ENCODE measurements at regions not wholly inside any gene's neighbourhood (a gene's known extent, or its start where the extent isn't known, plus 50 kb on each side); places are given as distances from the start of the nearest gene placed in this dataset.

- no TSS peak for BruUV-seq (replicated peaks)
- DNase-seq (ENCODE audit: low read depth, low spot score) (no peak), FAIRE-seq (no peak)
- H3K4me2 ChIP-seq (ENCODE audit: insufficient read depth, low read length): no peak overlapping the region
- dilution Hi-C loops (cut with MboI; ENCODE audit: extremely low pct_ligation_motif_present, low sequenced_read_pairs) (no loop called here), intact Hi-C loops (cut with micrococcal nuclease) (no loop called here)
- H2AFZ ChIP-seq (ENCODE audit: low read depth, low read length): no peak overlapping the region
- H3K9me1 ChIP-seq (replicated peaks; ENCODE audit: control insufficient read depth, extremely low read depth, insufficient read depth, low read length): no peaks in the 10 kb centered on the region
- H3K36me3 ChIP-seq (ENCODE audit: control insufficient read depth in 2 of 2, extremely low read depth in 1 of 2, insufficient read depth in 2 of 2, low read length in 2 of 2): no peaks in the 10 kb centered on the region
- H3K79me2 ChIP-seq (ENCODE audit: control insufficient read depth, insufficient read depth, low read length): no peaks in the 10 kb centered on the region
- H3K4me3 ChIP-seq (replicated peaks in 1 of 3; ENCODE audit: insufficient read depth in 1 of 3, low read depth in 1 of 3, low read length in 3 of 3): no peak overlapping the region
- ChIA-PET POLR2A (no interaction called here), CTCF (no interaction called here)
- H3K9ac ChIP-seq (replicated peaks; ENCODE audit: extremely low read depth, insufficient read depth, low read length): no peak overlapping the region
- no peak overlapping the region for H3K27ac ChIP-seq (ENCODE audit: insufficient read depth, low read depth, low read length)
- no peaks in the 10 kb centered on the region for H3K27me3 ChIP-seq (ENCODE audit: control insufficient read depth in 2 of 2, insufficient read depth in 2 of 2, low read length in 2 of 2)
- H3K9me3 ChIP-seq (replicated peaks; ENCODE audit: control insufficient read depth, insufficient read depth, low read length): peaks cover 2% of the 10 kb centered on the region
- no peak for TF ChIP-seq CTCF (IDR thresholded peaks at IDR 0.05; ENCODE audit: extremely low read depth in 1 of 2, insufficient read depth in 1 of 2, low read depth in 1 of 2, low read length in 2 of 2)
- no peaks in the 10 kb centered on the region for H4K20me1 ChIP-seq (replicated peaks; ENCODE audit: control insufficient read depth, extremely low read depth, insufficient read depth, low read length)
- H3K4me1 ChIP-seq (ENCODE audit: control insufficient read depth, extremely low read depth, insufficient read depth, low read length): no peaks in the 10 kb centered on the region
These were observed 578.3 kb downstream of the EPHA3 start for GRCh38 chr3:89685731-89686130.

GRCh38 chr3:89690646-89691045, 583.2 kb downstream of the EPHA3 start:
- no peak overlapping the region for H2AFZ ChIP-seq (ENCODE audit: low read depth, low read length)
- no peak for FAIRE-seq
- dilution Hi-C loops (cut with MboI; ENCODE audit: extremely low pct_ligation_motif_present, low sequenced_read_pairs): no loop called here

More at GRCh38 chr3:89690646-89691045, 583.2 kb downstream of the EPHA3 start:
- peaks cover 4% of the 10 kb centered on the region for H3K9me3 ChIP-seq (replicated peaks; ENCODE audit: control insufficient read depth, insufficient read depth, low read length)
- H3K4me1 ChIP-seq (ENCODE audit: control insufficient read depth, extremely low read depth, insufficient read depth, low read length): no peaks in the 10 kb centered on the region
- no peaks in the 10 kb centered on the region for H3K27me3 ChIP-seq (ENCODE audit: control insufficient read depth in 2 of 2, insufficient read depth in 2 of 2, low read length in 2 of 2)
- CTCF ChIA-PET: no interaction called here
- H3K36me3 ChIP-seq (ENCODE audit: control insufficient read depth in 2 of 2, extremely low read depth in 1 of 2, insufficient read depth in 2 of 2, low read length in 2 of 2): no peaks in the 10 kb centered on the region
- no peaks in the 10 kb centered on the region for H3K79me2 ChIP-seq (ENCODE audit: control insufficient read depth, insufficient read depth, low read length)
- POLR2A ChIA-PET: no interaction called here
- no peaks in the 10 kb centered on the region for H4K20me1 ChIP-seq (replicated peaks; ENCODE audit: control insufficient read depth, extremely low read depth, insufficient read depth, low read length)
- H3K9ac ChIP-seq (replicated peaks; ENCODE audit: extremely low read depth, insufficient read depth, low read length): no peak overlapping the region
- H3K4me2 ChIP-seq (ENCODE audit: insufficient read depth, low read length): no peak overlapping the region
- no peak for DNase-seq (ENCODE audit: low read depth, low spot score)
- no peak overlapping the region for H3K27ac ChIP-seq (ENCODE audit: insufficient read depth, low read depth, low read length)
- no peak overlapping the region for H3K4me3 ChIP-seq (replicated peaks in 1 of 3; ENCODE audit: insufficient read depth in 1 of 3, low read depth in 1 of 3, low read length in 3 of 3)
- H3K9me1 ChIP-seq (replicated peaks; ENCODE audit: control insufficient read depth, extremely low read depth, insufficient read depth, low read length): no peaks in the 10 kb centered on the region
- BruUV-seq (replicated peaks): no TSS peak
- TF ChIP-seq MAX (IDR thresholded peaks at IDR 0.05; ENCODE audit: insufficient read depth, insufficient read length): no peak
- TF ChIP-seq JUN (IDR thresholded peaks at IDR 0.05; ENCODE audit: borderline replicate concordance, insufficient read depth, insufficient read length, low read depth): no peak
- no peak for TF ChIP-seq CTCF (IDR thresholded peaks at IDR 0.05; ENCODE audit: extremely low read depth in 1 of 2, insufficient read depth in 1 of 2, low read depth in 1 of 2, low read length in 2 of 2)
- no peak for TF ChIP-seq FOS (IDR thresholded peaks at IDR 0.05; ENCODE audit: borderline replicate concordance, insufficient read depth, low read length)
- TF ChIP-seq GATA2 (IDR thresholded peaks at IDR 0.05; ENCODE audit: insufficient read depth, insufficient read length, low read depth, low read length): no peak
- no peak for TF ChIP-seq MYC (IDR thresholded peaks at IDR 0.05; ENCODE audit: low read depth, low read length)
- TF ChIP-seq POLR2A (IDR thresholded peaks at IDR 0.05; ENCODE audit: low read depth, low read length): no peak
- TF ChIP-seq EZH2 (IDR thresholded peaks at IDR 0.05; ENCODE audit: borderline replicate concordance, low read depth, low read length, severe bottlenecking): no peak
- TF ChIP-seq POLR2AphosphoS5 (IDR thresholded peaks at IDR 0.05; ENCODE audit: insufficient read depth, low read depth, low read length): no peak
- intact Hi-C loops (cut with micrococcal nuclease): no loop called here

Data from endothelial cell of umbilical vein (primary cell).